ENCODE measurements at regions not wholly inside any gene's neighbourhood (a gene's known extent, or its start where the extent isn't known, plus 50 kb on each side); places are given as distances from the start of the nearest gene placed in this dataset.

GRCh38 chr20:39893003-39893685 lies 795.9 kb downstream of the MAFB start:
- no peak for DNase-seq (ENCODE audit: extremely low read depth, low read depth, low spot score)

GRCh38 chr20:39890697-39891096 lies 798.3 kb downstream of the MAFB start:
- DNase-seq (ENCODE audit: extremely low read depth, low read depth, low spot score): no peak

GRCh38 chr20:39888310-39888709 lies 800.7 kb downstream of the MAFB start:
- no peak for DNase-seq (ENCODE audit: extremely low read depth, low read depth, low spot score)

GRCh38 chr20:39886650-39887190 lies 802.3 kb downstream of the MAFB start:
- DNase-seq (ENCODE audit: extremely low read depth, low read depth, low spot score): no peak

GRCh38 chr20:39885975-39886649 lies 802.9 kb downstream of the MAFB start:
- no peak for DNase-seq (ENCODE audit: extremely low read depth, low read depth, low spot score)

GRCh38 chr20:39882806-39883205 lies 806.2 kb downstream of the MAFB start:
- no peak for DNase-seq (ENCODE audit: extremely low read depth, low read depth, low spot score)

- DNase-seq (ENCODE audit: extremely low read depth, low read depth, low spot score): no peak
Observed at GRCh38 chr20:39880890-39881289, 808.1 kb downstream of the MAFB start.

- no peak for DNase-seq (ENCODE audit: extremely low read depth, low read depth, low spot score)
Observed at GRCh38 chr20:39879296-39879695, 809.7 kb downstream of the MAFB start.

GRCh38 chr20:39878809-39879208 lies 810.2 kb downstream of the MAFB start:
- DNase-seq (ENCODE audit: extremely low read depth, low read depth, low spot score): no peak

GRCh38 chr20:39878320-39878719 lies 810.7 kb downstream of the MAFB start:
- DNase-seq (ENCODE audit: extremely low read depth, low read depth, low spot score): no peak

- no peak for DNase-seq (ENCODE audit: extremely low read depth, low read depth, low spot score)
Observed at GRCh38 chr20:39877788-39878187, 811.2 kb downstream of the MAFB start.

- no peak for DNase-seq (ENCODE audit: extremely low read depth, low read depth, low spot score)
Observed at GRCh38 chr20:39876976-39877635, 811.9 kb downstream of the MAFB start.

GRCh38 chr20:39875492-39876110 lies 813.4 kb downstream of the MAFB start:
- no peak for DNase-seq (ENCODE audit: extremely low read depth, low read depth, low spot score)

GRCh38 chr20:39874049-39874893 lies 814.8 kb downstream of the MAFB start:
- peak; percentile 5 for DNase-seq (ENCODE audit: extremely low read depth, low read depth, low spot score)

GRCh38 chr20:39873286-39873685 lies 815.8 kb downstream of the MAFB start:
- DNase-seq (ENCODE audit: extremely low read depth, low read depth, low spot score): no peak

- DNase-seq (ENCODE audit: extremely low read depth, low read depth, low spot score): no peak
Observed at GRCh38 chr20:39871013-39871412, 818.0 kb downstream of the MAFB start.

- DNase-seq (ENCODE audit: extremely low read depth, low read depth, low spot score): no peak
Observed at GRCh38 chr20:39865446-39865845, 823.6 kb downstream of the MAFB start.

- DNase-seq (ENCODE audit: extremely low read depth, low read depth, low spot score): no peak
Observed at GRCh38 chr20:39862470-39862891, 826.6 kb downstream of the MAFB start.

GRCh38 chr20:39861381-39861780 lies 827.7 kb downstream of the MAFB start:
- DNase-seq (ENCODE audit: extremely low read depth, low read depth, low spot score): no peak

- DNase-seq (ENCODE audit: extremely low read depth, low read depth, low spot score): no peak
Observed at GRCh38 chr20:39857835-39858234, 831.2 kb downstream of the MAFB start.
